Cardiac muscle cell (in vitro differentiated cells and primary cell): ENCODE measurements at regions not wholly inside any gene's neighbourhood (a gene's known extent, or its start where the extent isn't known, plus 50 kb on each side); places are given as distances from the start of the nearest gene placed in this dataset.

Source experiments
- DNase-seq, 2 donors: peaks; one replicate each; pipeline versions ENCODE4 v3.0.0 to v3.0.0-alpha.2; 2010 to 2017; ENCODE audit warnings: low read depth in 1 of 2, low spot score in 1 of 2
- H3K27ac ChIP-seq: fragments of 200-600 bp; sonication (generic); 2 replicates; pipeline ENCODE4 v1.5.1; 2016
- H3K27me3 ChIP-seq: fragments of 200-600 bp; sonication (generic); 2 replicates; pipeline ENCODE4 v1.6.0; 2016; ENCODE audit warnings: control low read depth
- H3K36me3 ChIP-seq: fragments of 200-600 bp; sonication (generic); 2 replicates; pipeline ENCODE4 v1.5.1; 2016; ENCODE audit warnings: control low read depth
- H3K4me1 ChIP-seq: fragments of 200-600 bp; sonication (generic); 2 replicates; pipeline ENCODE4 v1.8.1; 2017; ENCODE audit warnings: low read depth, mild to moderate bottlenecking, mixed run types
- H3K4me3 ChIP-seq: fragments of 200-600 bp; sonication (generic); 2 replicates; pipeline ENCODE4 v1.5.1; 2016; ENCODE audit warnings: mild to moderate bottlenecking
- H3K9me3 ChIP-seq: fragments of 200-600 bp; sonication (generic); 2 replicates; pipeline ENCODE4 v1.5.1; 2017; ENCODE audit warnings: low read depth, mild to moderate bottlenecking, control low read depth
- TF ChIP-seq, protein P1 (sequence below): IDR thresholded peaks from 2 replicates; pipeline ENCODE4 v1.5.1; 2012; ENCODE audit warnings: low read depth, mild to moderate bottlenecking, low read length

DNA sequence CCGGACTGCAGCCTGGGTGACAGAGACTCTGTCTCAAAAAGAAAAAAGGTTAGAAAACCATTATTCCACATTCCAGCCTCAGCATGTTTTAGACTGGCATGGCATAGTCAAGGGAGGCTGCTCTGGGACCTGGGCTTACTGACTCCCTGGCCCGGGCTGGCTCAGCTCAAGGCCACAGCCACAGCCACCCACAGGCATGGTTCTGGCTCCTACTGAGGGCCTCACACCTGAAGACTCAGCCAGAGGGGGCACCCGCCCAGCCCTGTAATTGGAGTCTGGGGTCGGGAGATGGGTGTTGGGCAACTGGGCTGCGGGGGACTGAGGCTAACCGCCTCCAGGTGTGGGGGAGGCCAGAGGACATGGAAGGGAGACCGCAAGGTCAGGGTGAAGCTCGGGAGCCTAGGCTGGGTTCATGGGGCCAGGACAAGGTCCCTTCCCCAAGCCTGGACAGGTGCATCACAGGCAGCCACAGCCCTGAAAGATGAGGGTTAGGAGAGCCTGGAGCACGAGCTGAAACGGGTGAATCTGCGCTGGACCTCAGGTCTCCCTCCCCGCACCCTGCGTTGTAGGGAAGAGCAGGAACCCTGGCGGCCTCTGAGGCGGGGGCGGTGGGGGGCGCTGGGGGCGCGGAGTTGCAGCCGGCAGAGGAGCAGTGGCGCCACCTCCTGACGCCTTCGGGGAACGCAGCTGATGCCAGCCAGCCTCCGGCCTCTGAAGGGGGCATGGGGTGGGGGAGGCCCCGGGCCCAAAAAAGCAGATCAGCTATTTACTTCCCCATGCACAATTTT, 67.7 kb upstream of the SRSF6 start:
- no peaks in the 10 kb centered on the region for H3K9me3 ChIP-seq
- H3K4me3 ChIP-seq: no peak overlapping the region
- peak in 1 of 2 donors; percentile 8 for DNase-seq
- TF ChIP-seq, protein P1, sequence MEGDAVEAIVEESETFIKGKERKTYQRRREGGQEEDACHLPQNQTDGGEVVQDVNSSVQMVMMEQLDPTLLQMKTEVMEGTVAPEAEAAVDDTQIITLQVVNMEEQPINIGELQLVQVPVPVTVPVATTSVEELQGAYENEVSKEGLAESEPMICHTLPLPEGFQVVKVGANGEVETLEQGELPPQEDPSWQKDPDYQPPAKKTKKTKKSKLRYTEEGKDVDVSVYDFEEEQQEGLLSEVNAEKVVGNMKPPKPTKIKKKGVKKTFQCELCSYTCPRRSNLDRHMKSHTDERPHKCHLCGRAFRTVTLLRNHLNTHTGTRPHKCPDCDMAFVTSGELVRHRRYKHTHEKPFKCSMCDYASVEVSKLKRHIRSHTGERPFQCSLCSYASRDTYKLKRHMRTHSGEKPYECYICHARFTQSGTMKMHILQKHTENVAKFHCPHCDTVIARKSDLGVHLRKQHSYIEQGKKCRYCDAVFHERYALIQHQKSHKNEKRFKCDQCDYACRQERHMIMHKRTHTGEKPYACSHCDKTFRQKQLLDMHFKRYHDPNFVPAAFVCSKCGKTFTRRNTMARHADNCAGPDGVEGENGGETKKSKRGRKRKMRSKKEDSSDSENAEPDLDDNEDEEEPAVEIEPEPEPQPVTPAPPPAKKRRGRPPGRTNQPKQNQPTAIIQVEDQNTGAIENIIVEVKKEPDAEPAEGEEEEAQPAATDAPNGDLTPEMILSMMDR: peak; percentile 54
- no peaks in the 10 kb centered on the region for H3K4me1 ChIP-seq
- no peaks in the 10 kb centered on the region for H3K36me3 ChIP-seq
- no peak overlapping the region for H3K27ac ChIP-seq
- no peaks in the 10 kb centered on the region for H3K27me3 ChIP-seq

DNA sequence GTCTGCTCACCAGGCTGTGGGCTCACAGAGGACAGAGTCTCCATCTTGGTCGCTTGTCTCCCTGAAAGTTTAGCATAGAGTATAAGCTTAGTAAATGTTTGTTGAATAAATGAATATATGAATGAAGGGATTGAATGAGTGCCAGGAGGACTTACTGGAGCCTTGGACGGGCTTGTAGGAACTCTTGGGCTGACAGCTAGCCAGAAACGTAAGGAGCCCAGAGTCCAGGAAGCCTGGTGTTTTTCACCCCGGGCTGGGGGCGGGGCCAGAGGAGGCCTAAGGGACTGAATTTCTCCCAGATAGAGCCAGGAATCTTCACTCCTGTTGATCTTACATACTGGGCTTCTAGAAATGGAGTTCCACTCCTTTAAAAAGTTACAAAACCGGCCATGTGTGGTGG, 68.5 kb upstream of the SRSF6 start:
- peak in 1 of 2 donors; percentile 87 for DNase-seq
- Histone ChIP-seq H3K9me3 (no peaks in the 10 kb centered on the region), H3K36me3 (no peaks in the 10 kb centered on the region), H3K27ac (no peak overlapping the region), H3K27me3 (no peaks in the 10 kb centered on the region), H3K4me3 (no peak overlapping the region), H3K4me1 (no peaks in the 10 kb centered on the region)
- TF ChIP-seq, protein P1: no peak

DNA sequence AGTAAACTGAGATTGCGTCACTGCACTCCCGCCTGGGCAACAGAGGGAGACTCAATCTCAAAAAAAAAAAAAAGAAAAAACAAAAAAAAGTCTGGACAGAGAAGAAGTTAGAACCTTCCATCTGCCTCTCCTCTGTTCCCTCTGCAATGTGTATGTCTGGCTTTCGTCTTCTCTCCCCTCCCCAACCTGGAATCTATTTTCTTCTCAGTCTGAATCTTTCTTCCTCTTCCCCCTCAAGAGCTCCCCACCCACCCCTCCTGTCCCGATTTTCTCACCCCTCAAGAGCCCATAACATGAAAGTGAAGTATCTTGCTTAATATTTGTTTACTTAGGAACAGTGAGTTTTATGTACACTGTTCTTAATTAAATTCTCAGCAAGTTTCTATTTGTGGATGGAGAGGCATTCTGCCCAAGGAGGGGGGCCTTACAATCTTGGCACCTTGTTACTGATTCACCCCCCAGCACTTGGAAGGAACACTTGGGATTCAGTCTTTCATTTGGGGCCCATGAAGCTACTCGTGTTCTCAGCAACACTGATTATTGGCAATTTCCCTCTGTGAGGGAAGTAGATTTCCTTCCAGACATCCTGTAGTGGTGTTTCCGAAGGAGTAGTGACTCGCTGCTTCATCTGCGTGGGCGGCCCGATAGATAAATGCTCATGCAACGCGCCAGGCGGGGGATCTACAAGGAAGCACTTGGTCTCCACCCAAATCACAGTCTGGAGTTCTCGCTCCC, 69.3 kb upstream of the SRSF6 start:
- no peak overlapping the region for H3K4me3 ChIP-seq
- DNase-seq: peak in 1 of 2 donors; percentile 89
- H3K36me3 ChIP-seq: no peaks in the 10 kb centered on the region
- H3K4me1 ChIP-seq: no peaks in the 10 kb centered on the region
- H3K27me3 ChIP-seq: no peaks in the 10 kb centered on the region
- no peak overlapping the region for H3K27ac ChIP-seq
- TF ChIP-seq, protein P1: no peak
- no peaks in the 10 kb centered on the region for H3K9me3 ChIP-seq

DNA sequence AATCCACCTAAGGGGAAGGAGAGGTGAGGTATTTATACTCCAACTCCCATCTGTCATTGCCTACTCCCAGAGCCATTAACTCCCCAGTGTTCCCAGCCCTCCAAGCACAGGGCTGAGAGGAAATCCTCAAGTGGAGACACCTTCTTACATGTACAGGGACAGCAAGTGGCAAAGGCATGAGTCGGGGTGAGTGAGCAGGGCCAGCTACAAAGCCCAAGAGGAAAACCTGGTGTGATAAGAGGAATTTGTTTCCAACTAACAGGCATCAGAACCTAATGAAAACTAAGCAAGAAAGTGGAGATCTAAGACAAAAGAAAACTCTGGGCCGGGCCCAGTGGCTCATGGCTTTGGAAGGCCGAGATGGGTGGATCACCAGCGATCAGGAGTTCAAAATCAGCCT, 70.0 kb upstream of the SRSF6 start:
- H3K4me3 ChIP-seq: no peak overlapping the region
- no peaks in the 10 kb centered on the region for H3K36me3 ChIP-seq
- H3K27me3 ChIP-seq: no peaks in the 10 kb centered on the region
- TF ChIP-seq, protein P1: no peak
- DNase-seq: no peak
- no peak overlapping the region for H3K27ac ChIP-seq
- no peaks in the 10 kb centered on the region for H3K4me1 ChIP-seq
- no peaks in the 10 kb centered on the region for H3K9me3 ChIP-seq

DNA sequence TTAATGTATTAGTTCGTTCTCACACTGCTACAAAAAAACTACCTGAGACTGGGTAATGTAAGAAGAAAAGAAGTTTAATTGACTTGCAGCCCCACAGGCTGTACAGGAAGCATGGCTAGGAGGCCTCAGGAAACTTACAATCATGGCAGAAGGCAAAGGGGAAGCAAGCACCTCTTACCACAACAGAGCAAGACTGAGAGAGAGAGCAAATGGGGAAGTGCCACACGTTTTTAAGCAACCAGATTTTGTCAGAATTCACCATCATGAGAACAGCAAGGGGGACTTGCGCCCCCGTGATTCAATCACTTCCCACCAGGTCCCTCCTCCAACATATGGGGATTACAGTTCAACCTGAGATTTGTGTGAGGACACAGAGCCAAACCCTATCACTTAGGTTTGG, 70.8 kb upstream of the SRSF6 start:
- Histone ChIP-seq H3K9me3 (no peaks in the 10 kb centered on the region), H3K27ac (no peak overlapping the region), H3K36me3 (no peaks in the 10 kb centered on the region), H3K4me1 (no peaks in the 10 kb centered on the region), H3K4me3 (no peak overlapping the region), H3K27me3 (no peaks in the 10 kb centered on the region)
- no peak for DNase-seq
- TF ChIP-seq, protein P1: no peak
